NB4 (cell line): ENCODE measurements at regions not wholly inside any gene's neighbourhood (a gene's known extent, or its start where the extent isn't known, plus 50 kb on each side); places are given as distances from the start of the nearest gene placed in this dataset.

Experiments
- CTCF ChIP-seq: IDR thresholded peaks from one replicate; pipeline ENCODE4 v1.5.1; 2012; ENCODE audit warnings: low read depth, low read length
- MAX ChIP-seq: IDR thresholded peaks from 2 replicates; pipeline ENCODE4 v1.6.1; 2011; ENCODE audit warnings: low read depth, low read length
- MYC ChIP-seq: IDR thresholded peaks from 2 replicates; pipeline ENCODE4 v1.6.1; 2011; ENCODE audit warnings: low read depth, low read length
- POLR2A ChIP-seq: IDR thresholded peaks from 2 replicates; pipeline ENCODE4 v1.6.1; 2011; ENCODE audit warnings: mild to moderate bottlenecking; ENCODE audit not compliant: insufficient read length; ENCODE audit errors: extremely low read depth

GRCh38 chr9:86534572-86535258 is 180.5 kb upstream of the TUT7 start:
- TF ChIP-seq CTCF (no peak), MAX (no peak), POLR2A (no peak), MYC (no peak)
